ENCODE measurements at regions not wholly inside any gene's neighbourhood (a gene's known extent, or its start where the extent isn't known, plus 50 kb on each side); places are given as distances from the start of the nearest gene placed in this dataset.
A peak's percentile ranks its signal among the peaks of the same experiment; 100 is the strongest.

DNA sequence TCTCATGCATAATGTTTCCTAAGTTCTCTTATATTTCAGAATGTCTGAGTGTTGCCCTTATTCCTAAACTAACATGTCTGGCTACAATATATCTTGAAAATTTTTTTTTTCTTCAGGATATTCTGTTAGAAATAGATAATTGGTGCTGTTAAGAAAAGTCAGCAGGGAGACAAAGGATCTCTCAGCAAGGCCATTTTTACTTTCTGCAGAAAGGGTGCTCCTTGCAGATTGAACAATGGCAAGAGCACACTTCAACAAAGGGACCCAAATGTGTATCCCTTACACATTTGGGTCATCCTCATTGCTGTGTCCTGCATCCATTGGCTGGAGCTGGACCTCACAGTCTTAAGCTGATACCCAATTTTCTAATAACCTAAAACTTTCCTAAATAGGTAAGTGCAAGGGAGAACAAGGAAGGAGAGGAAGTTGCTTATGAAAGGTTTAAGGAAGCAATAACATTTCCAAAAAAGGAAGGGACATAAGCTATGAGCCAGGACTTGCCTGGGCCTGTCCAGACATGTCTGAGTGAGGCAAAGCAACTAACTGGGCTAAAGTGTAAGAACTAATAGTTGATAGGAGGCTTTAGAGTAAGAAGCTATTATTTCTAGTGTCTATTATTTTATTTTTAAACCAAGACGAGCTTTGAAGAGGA lies 429.6 kb downstream of the BCKDHB start:
- ChIA-PET POLR2A (interaction anchor here (0.5 to 2.0 kb wide), 7 partner anchors 8 to 1374 kb away, joined by 3 to 12 read pairs (median 6); no protein-coding TSS in a partner anchor), CTCF (interaction anchor here (0.8 to 0.9 kb wide), 2 partner anchors 14 to 75 kb away, joined by 3 read pairs; no protein-coding TSS in a partner anchor)
- peak overlapping the region; percentile 97 for H3K27ac Mint-ChIP-seq (ENCODE audit: low read depth, unreplicated experiment)
- no peaks in the 10 kb centered on the region for H3K27me3 Mint-ChIP-seq (ENCODE audit: insufficient read depth, unreplicated experiment)
- H3K4me3 Mint-ChIP-seq (ENCODE audit: unreplicated experiment): no peak overlapping the region
- peaks cover 37% of the 10 kb centered on the region for H3K36me3 Mint-ChIP-seq (ENCODE audit: insufficient read depth, unreplicated experiment)
- TF ChIP-seq, protein P1, sequence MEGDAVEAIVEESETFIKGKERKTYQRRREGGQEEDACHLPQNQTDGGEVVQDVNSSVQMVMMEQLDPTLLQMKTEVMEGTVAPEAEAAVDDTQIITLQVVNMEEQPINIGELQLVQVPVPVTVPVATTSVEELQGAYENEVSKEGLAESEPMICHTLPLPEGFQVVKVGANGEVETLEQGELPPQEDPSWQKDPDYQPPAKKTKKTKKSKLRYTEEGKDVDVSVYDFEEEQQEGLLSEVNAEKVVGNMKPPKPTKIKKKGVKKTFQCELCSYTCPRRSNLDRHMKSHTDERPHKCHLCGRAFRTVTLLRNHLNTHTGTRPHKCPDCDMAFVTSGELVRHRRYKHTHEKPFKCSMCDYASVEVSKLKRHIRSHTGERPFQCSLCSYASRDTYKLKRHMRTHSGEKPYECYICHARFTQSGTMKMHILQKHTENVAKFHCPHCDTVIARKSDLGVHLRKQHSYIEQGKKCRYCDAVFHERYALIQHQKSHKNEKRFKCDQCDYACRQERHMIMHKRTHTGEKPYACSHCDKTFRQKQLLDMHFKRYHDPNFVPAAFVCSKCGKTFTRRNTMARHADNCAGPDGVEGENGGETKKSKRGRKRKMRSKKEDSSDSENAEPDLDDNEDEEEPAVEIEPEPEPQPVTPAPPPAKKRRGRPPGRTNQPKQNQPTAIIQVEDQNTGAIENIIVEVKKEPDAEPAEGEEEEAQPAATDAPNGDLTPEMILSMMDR (IDR thresholded peaks at IDR 0.05; ENCODE audit: unreplicated experiment): no peak
- intact Hi-C loops (cut with micrococcal nuclease): no loop called here
- peaks cover 7% of the 10 kb centered on the region for H3K9me3 Mint-ChIP-seq (ENCODE audit: unreplicated experiment)
- peak; percentile 84 for DNase-seq (ENCODE audit: unreplicated experiment)
- no TSS peak for BruUV-seq (replicated peaks)
- H3K4me1 Mint-ChIP-seq (ENCODE audit: insufficient read depth, unreplicated experiment): peaks cover 52% of the 10 kb centered on the region

DNA sequence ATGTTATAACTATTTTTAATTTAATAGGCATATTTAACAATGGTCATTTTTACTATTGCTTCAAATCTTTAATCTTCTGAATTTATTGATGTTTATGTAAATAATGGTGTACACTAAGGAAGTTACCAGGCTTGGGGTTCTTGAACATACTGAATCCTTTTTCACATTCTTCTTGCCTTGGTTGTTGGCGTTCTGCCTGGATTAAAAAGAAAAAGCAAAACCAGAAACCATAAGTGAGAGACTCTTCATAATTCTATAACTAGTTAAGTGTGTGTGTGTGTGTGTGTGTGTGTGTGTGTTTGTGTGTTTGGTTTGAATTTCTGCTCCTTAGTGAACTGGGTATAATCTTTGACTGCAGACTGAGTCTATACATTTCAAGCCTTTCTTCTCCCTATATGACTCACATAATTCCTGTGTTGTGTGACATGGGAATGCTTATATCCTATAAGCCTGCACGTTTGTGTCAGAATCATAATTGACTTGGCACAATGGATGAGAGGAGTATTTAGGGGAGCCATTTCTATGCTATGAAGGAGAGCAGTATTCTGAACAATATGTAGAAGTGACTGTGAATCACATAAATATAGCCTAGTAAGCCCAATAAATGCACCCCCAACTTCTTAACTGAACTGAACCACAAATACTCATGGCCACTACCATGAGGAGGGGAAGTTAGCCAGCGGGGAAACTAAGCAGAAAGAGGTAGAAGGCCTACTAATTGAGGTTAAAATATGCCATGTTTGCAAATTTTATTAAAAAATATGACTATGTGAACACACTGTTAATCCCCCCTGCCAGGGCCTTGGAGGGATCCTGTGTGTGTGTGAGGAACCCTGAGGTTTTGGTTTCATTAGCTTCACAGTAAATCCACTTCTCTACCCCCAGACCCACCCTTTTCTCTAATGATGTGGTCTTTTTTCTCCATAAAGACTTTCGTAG lies 425.5 kb downstream of the BCKDHB start:
- no peaks in the 10 kb centered on the region for H3K27me3 Mint-ChIP-seq (ENCODE audit: insufficient read depth, unreplicated experiment)
- H3K4me3 Mint-ChIP-seq (ENCODE audit: unreplicated experiment): no peak overlapping the region
- no peak for DNase-seq (ENCODE audit: unreplicated experiment)
- peaks cover 52% of the 10 kb centered on the region for H3K36me3 Mint-ChIP-seq (ENCODE audit: insufficient read depth, unreplicated experiment)
- H3K9me3 Mint-ChIP-seq (ENCODE audit: unreplicated experiment): peaks cover 3% of the 10 kb centered on the region
- POLR2A ChIA-PET: no interaction called here
- peak overlapping the region; percentile 52 for H3K27ac Mint-ChIP-seq (ENCODE audit: low read depth, unreplicated experiment)
- CTCF ChIA-PET: interaction anchor here (1.2 kb wide), 1 partner anchor 232 kb away, joined by 3 read pairs; no protein-coding TSS in a partner anchor
- intact Hi-C loops (cut with micrococcal nuclease): no loop called here
- TF ChIP-seq, protein P1 (IDR thresholded peaks at IDR 0.05; ENCODE audit: unreplicated experiment): no peak
- peaks cover 19% of the 10 kb centered on the region for H3K4me1 Mint-ChIP-seq (ENCODE audit: insufficient read depth, unreplicated experiment)
- BruUV-seq (replicated peaks): no TSS peak

DNA sequence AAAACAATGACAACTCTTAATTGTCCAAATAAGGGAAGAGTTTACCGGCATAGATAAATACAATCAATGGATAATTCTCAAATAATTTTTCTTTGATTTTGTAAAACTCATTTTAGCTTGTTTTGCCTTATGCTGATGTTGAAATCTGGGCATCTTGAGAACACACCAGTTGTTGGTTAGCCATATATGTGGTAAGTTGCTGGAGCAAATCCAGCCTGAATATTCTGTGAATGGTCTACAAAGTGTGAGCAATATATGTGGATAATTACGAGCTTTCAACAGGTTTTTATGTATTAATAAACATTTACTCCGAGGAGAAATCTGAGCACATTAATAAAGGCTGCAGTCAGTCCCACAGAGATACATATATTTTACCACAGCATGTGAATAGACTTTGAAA lies 423.6 kb downstream of the BCKDHB start:
- DNase-seq (ENCODE audit: unreplicated experiment): no peak
- intact Hi-C loops (cut with micrococcal nuclease): no loop called here
- Mint-ChIP-seq H3K27me3 (ENCODE audit: insufficient read depth, unreplicated experiment) (no peaks in the 10 kb centered on the region), H3K4me3 (ENCODE audit: unreplicated experiment) (no peak overlapping the region), H3K27ac (ENCODE audit: low read depth, unreplicated experiment) (no peak overlapping the region), H3K4me1 (ENCODE audit: insufficient read depth, unreplicated experiment) (peaks cover 5% of the 10 kb centered on the region), H3K36me3 (ENCODE audit: insufficient read depth, unreplicated experiment) (peaks cover 56% of the 10 kb centered on the region), H3K9me3 (ENCODE audit: unreplicated experiment) (no peaks in the 10 kb centered on the region)
- TF ChIP-seq, protein P1 (IDR thresholded peaks at IDR 0.05; ENCODE audit: unreplicated experiment): no peak
- CTCF ChIA-PET: interaction anchor here (0.6 kb wide), 1 partner anchor 1938 kb away, joined by 5 read pairs; no protein-coding TSS in a partner anchor
- POLR2A ChIA-PET: interaction anchor here (1.1 to 1.8 kb wide), 5 partner anchors 10 to 20 kb away, joined by 3 to 4 read pairs (median 3); no protein-coding TSS in a partner anchor
- BruUV-seq (replicated peaks): no TSS peak

DNA sequence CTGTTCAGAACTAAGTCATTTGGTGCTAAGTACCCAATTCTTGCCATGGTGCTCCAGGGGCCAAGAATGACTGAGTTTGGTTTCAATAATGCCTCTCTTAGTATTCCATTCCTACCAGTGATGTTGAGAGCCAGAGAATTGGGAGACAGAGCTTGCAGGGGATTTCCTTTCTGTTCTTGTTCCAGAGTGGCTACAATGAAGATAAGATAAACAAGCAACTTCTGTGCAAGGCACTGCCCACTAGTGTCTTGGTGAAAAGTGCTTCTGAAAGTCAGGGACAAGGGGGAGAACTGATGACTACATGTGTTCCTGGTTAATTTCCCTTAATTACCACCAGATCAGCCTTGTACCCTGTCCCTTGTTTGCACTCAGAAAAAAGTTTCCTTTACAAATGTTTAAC lies 421.6 kb downstream of the BCKDHB start:
- ChIA-PET CTCF (interaction anchor here (0.9 to 1.3 kb wide), 2 partner anchors 9 to 115 kb away, joined by 3 to 5 read pairs; no protein-coding TSS in a partner anchor), POLR2A (interaction anchor here (1.2 to 1.6 kb wide), 2 partner anchors 8 to 21 kb away, joined by 3 to 6 read pairs; no protein-coding TSS in a partner anchor)
- DNase-seq (ENCODE audit: unreplicated experiment): no peak
- intact Hi-C loops (cut with micrococcal nuclease): no loop called here
- no peaks in the 10 kb centered on the region for H3K27me3 Mint-ChIP-seq (ENCODE audit: insufficient read depth, unreplicated experiment)
- peaks cover 11% of the 10 kb centered on the region for H3K4me1 Mint-ChIP-seq (ENCODE audit: insufficient read depth, unreplicated experiment)
- no peak overlapping the region for H3K27ac Mint-ChIP-seq (ENCODE audit: low read depth, unreplicated experiment)
- H3K9me3 Mint-ChIP-seq (ENCODE audit: unreplicated experiment): no peaks in the 10 kb centered on the region
- BruUV-seq (replicated peaks): no TSS peak
- H3K4me3 Mint-ChIP-seq (ENCODE audit: unreplicated experiment): no peak overlapping the region
- peaks cover 56% of the 10 kb centered on the region for H3K36me3 Mint-ChIP-seq (ENCODE audit: insufficient read depth, unreplicated experiment)
- TF ChIP-seq, protein P1 (IDR thresholded peaks at IDR 0.05; ENCODE audit: unreplicated experiment): no peak

Measured in MCF 10A (cell line).